ENCODE measurements at regions not wholly inside any gene's neighbourhood (a gene's known extent, or its start where the extent isn't known, plus 50 kb on each side); places are given as distances from the start of the nearest gene placed in this dataset.

GRCh38 chr18:22813648-22814328 lies 119.3 kb upstream of the RBBP8 start:
- DNase-seq (ENCODE audit: extremely low spot score), result no peak
- H3K27ac ChIP-seq (replicated peaks in 1 of 4), result no peak overlapping the region
- H3K27me3 ChIP-seq, result no peaks in the 10 kb centered on the region
- no peaks in the 10 kb centered on the region for H3K36me3 ChIP-seq
- H3K9me3 ChIP-seq, result no peaks in the 10 kb centered on the region
- 13% methylated on average over 6 of the region's 6 CpGs for WGBS
- H3K4me1 ChIP-seq, result peaks cover 0 to 6% (median 0%) of the 10 kb centered on the region in 4 donors
- H3K4me3 ChIP-seq, result no peak overlapping the region
- TF ChIP-seq CTCF (IDR thresholded peaks at IDR 0.05) (peak; percentile 33 to 56 (median 40)), EP300 (IDR thresholded peaks at IDR 0.05) (no peak)
- intact Hi-C loops (cut with DNase I), result no loop called here

- peaks cover 0 to 6% (median 0%) of the 10 kb centered on the region in 4 donors for H3K4me1 ChIP-seq
- 52% methylated on average over 4 of the region's 4 CpGs for WGBS
- TF ChIP-seq POLR2A (IDR thresholded peaks at IDR 0.05; ENCODE audit: low read depth) (no peak), CTCF (IDR thresholded peaks at IDR 0.05) (no peak), POLR2AphosphoS5 (IDR thresholded peaks at IDR 0.05) (no peak), EP300 (IDR thresholded peaks at IDR 0.05) (no peak)
- H3K9me3 ChIP-seq, result no peaks in the 10 kb centered on the region
- H3K27me3 ChIP-seq, result no peaks in the 10 kb centered on the region
- DNase-seq (ENCODE audit: extremely low spot score), result no peak
- no peak overlapping the region for H3K4me3 ChIP-seq
- intact Hi-C loops (cut with DNase I), result no loop called here
- H3K27ac ChIP-seq (replicated peaks in 1 of 4), result no peak overlapping the region
- H3K36me3 ChIP-seq, result no peaks in the 10 kb centered on the region
Observed at GRCh38 chr18:22814329-22814703, 118.8 kb upstream of the RBBP8 start.

GRCh38 chr18:22816266-22817176 lies 116.6 kb upstream of the RBBP8 start:
- Histone ChIP-seq H3K9me3 (no peaks in the 10 kb centered on the region), H3K36me3 (no peaks in the 10 kb centered on the region), H3K4me3 (no peak overlapping the region), H3K27me3 (no peaks in the 10 kb centered on the region), H3K27ac (replicated peaks in 1 of 4) (no peak overlapping the region), H3K4me1 (peaks cover 0 to 6% (median 0%) of the 10 kb centered on the region in 4 donors)
- no peak for TF ChIP-seq POLR2AphosphoS5 (IDR thresholded peaks at IDR 0.05)
- no peak for DNase-seq (ENCODE audit: extremely low spot score)
- 74% methylated on average over 9 of the region's 18 CpGs for WGBS
- intact Hi-C loops (cut with DNase I), result no loop called here

- H3K4me3 ChIP-seq, result no peak overlapping the region
- no peaks in the 10 kb centered on the region for H3K9me3 ChIP-seq
- intact Hi-C loops (cut with DNase I), result no loop called here
- H3K27ac ChIP-seq (replicated peaks in 1 of 4), result no peak overlapping the region
- no peak for TF ChIP-seq CTCF (IDR thresholded peaks at IDR 0.05)
- TF ChIP-seq POLR2A (IDR thresholded peaks at IDR 0.05; ENCODE audit: low read depth), result no peak
- TF ChIP-seq POLR2AphosphoS5 (IDR thresholded peaks at IDR 0.05), result no peak
- TF ChIP-seq EP300 (IDR thresholded peaks at IDR 0.05), result no peak
- DNase-seq (ENCODE audit: extremely low spot score), result no peak
- 47% methylated on average over 1 of the region's 1 CpG for WGBS
- H3K4me1 ChIP-seq, result peaks cover 0 to 6% (median 0%) of the 10 kb centered on the region in 4 donors
- H3K27me3 ChIP-seq, result no peaks in the 10 kb centered on the region
- H3K36me3 ChIP-seq, result no peaks in the 10 kb centered on the region
Observed at GRCh38 chr18:22817844-22818243, 115.3 kb upstream of the RBBP8 start.

GRCh38 chr18:22822024-22822423 lies 111.1 kb upstream of the RBBP8 start:
- TF ChIP-seq POLR2A (IDR thresholded peaks at IDR 0.05; ENCODE audit: low read depth) (no peak), CTCF (IDR thresholded peaks at IDR 0.05) (no peak)
- Histone ChIP-seq H3K36me3 (no peaks in the 10 kb centered on the region), H3K27ac (replicated peaks in 1 of 4) (no peak overlapping the region), H3K9me3 (no peaks in the 10 kb centered on the region), H3K4me1 (no peaks in the 10 kb centered on the region), H3K4me3 (no peak overlapping the region), H3K27me3 (no peaks in the 10 kb centered on the region)
- intact Hi-C loops (cut with DNase I), result no loop called here
- no peak for DNase-seq (ENCODE audit: extremely low spot score)
- WGBS, result 67% methylated on average over 3 of the region's 3 CpGs
